SJSA1 (cell line): ENCODE measurements at regions not wholly inside any gene's neighbourhood (a gene's known extent, or its start where the extent isn't known, plus 50 kb on each side); places are given as distances from the start of the nearest gene placed in this dataset.

Source experiments
- DNase-seq, 2 experiments: peaks; one replicate each; pipeline ENCODE4 v3.0.0-alpha.2; 2015 to 2020; ENCODE audit warnings: low spot score in 2 of 2, low read depth in 1 of 2
- H3K27ac ChIP-seq: fragments of 250-450 bp; sonication (Bioruptor Pico); 2 replicates; pipeline ENCODE4 v1.5.1; 2020; ENCODE audit warnings: mild to moderate bottlenecking, moderate library complexity
- H3K27me3 ChIP-seq: fragments of 250-450 bp; sonication (Bioruptor Pico); replicated peaks from 2 replicates; pipeline ENCODE4 v1.5.1; 2020; ENCODE audit warnings: mild to moderate bottlenecking, moderate library complexity
- H3K36me3 ChIP-seq: fragments of 250-450 bp; sonication (Bioruptor Pico); 2 replicates; pipeline ENCODE4 v1.5.1; 2020; ENCODE audit warnings: mild to moderate bottlenecking
- H3K4me1 ChIP-seq: fragments of 250-450 bp; sonication (Bioruptor Pico); replicated peaks from 2 replicates; pipeline ENCODE4 v1.6.1; 2021; ENCODE audit warnings: mild to moderate bottlenecking
- H3K4me3 ChIP-seq: fragments of 250-450 bp; sonication (Bioruptor Pico); 2 replicates; pipeline ENCODE4 v1.5.1; 2020; ENCODE audit warnings: mild to moderate bottlenecking
- H3K9me3 ChIP-seq: fragments of 250-450 bp; sonication (Bioruptor Pico); replicated peaks from 2 replicates; pipeline ENCODE4 v1.5.1; 2020; ENCODE audit warnings: mild to moderate bottlenecking

DNA sequence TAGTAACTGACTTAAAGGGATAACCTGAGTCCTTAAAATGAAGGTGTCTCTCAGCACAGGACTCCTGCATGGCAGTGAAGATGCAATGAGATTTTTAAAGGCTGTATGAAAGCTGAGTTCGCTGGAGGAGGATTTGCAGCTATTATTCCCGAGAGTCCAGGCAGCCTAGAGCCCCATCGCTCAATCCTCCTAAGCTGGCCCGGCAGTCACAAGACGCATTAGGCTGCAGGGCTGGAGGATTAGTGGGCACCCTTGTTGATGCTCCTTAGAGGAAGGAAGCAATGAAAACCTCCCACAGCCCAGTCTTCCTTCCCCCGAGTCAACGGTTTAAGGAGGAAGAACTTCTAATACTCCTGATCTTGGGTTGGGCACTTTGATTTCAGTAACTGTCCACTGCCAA is 239.5 kb downstream of the EFNB2 start:
- Histone ChIP-seq H3K27ac (no peak overlapping the region), H3K4me1 (peaks cover 5% of the 10 kb centered on the region), H3K9me3 (no peaks in the 10 kb centered on the region), H3K27me3 (no peaks in the 10 kb centered on the region), H3K4me3 (no peak overlapping the region), H3K36me3 (no peaks in the 10 kb centered on the region)
- no peak for DNase-seq

DNA sequence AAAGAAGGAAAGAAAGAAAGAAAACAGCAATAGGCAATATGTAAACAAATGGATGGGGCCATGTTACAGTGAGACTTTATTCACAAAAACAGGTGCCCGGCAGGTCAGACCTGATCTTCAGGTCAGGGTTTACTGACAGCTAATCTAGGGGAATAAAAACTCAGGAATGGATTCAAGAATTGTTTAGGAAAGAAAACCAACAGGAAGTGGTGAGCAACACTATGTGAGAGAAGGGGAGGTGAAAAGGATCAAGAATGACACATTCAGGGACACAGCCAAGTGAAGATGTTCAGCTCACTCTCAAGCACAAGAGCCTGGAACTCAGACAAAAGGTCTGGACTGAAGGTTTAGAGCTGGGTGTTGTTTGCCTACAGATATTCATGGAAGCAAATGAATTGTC is 244.5 kb downstream of the EFNB2 start:
- no peak overlapping the region for H3K4me3 ChIP-seq
- H3K36me3 ChIP-seq: no peaks in the 10 kb centered on the region
- H3K27me3 ChIP-seq: no peaks in the 10 kb centered on the region
- H3K4me1 ChIP-seq: peaks cover 8% of the 10 kb centered on the region
- H3K9me3 ChIP-seq: no peaks in the 10 kb centered on the region
- H3K27ac ChIP-seq: no peak overlapping the region
- peak in 1 of 2 experiments; percentile 37 for DNase-seq

DNA sequence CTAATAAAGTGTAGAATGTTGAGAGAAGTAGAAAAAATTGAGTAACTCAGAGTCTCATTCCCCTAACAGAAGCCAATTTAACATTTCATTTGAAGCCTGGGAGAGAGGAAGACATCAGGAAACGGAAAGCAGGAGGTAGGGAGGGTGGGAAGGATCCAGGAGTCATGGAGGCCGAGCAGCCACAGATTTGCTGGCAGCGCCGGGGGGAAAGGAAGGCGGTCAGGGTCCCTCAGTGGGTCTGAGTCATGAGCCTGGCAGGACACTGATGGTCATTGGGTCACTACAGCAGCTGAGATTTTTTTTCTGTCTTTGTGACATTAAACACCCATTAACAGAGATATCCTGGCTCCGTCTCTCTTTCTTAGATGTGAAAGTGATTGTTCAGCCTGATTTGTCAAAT is 248.1 kb downstream of the EFNB2 start:
- H3K4me3 ChIP-seq: no peak overlapping the region
- no peak for DNase-seq

DNA sequence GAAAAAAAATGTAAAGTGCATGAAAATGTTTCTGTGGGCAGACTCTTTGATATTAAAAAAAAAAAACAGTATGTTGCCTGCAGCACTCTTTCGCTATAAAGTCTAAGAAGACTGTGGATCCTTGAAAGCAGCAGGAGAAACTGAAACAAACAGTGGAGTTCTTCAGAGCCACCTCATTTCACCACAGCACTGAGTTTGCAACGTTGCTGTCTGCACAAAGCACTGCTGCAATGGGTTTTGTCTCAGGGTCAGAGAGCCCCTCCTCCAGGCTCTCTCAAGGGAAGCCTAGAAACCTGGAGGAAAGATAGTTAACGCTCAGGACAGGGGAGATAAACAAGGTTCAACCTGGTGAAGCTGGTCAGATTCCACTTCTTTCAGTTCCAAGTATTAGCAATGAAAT is 248.7 kb downstream of the EFNB2 start:
- no peak overlapping the region for H3K27ac ChIP-seq
- no peaks in the 10 kb centered on the region for H3K27me3 ChIP-seq
- DNase-seq: peak in 1 of 2 experiments; percentile 24
- no peaks in the 10 kb centered on the region for H3K9me3 ChIP-seq
- H3K4me1 ChIP-seq: peaks cover 8% of the 10 kb centered on the region
- H3K36me3 ChIP-seq: no peaks in the 10 kb centered on the region
- no peak overlapping the region for H3K4me3 ChIP-seq

More for the DNA sequence above, 248.1 kb downstream of the EFNB2 start:
- peaks cover 8% of the 10 kb centered on the region for H3K4me1 ChIP-seq
- no peak overlapping the region for H3K27ac ChIP-seq
- H3K36me3 ChIP-seq: no peaks in the 10 kb centered on the region
- no peaks in the 10 kb centered on the region for H3K27me3 ChIP-seq
- no peaks in the 10 kb centered on the region for H3K9me3 ChIP-seq

DNA sequence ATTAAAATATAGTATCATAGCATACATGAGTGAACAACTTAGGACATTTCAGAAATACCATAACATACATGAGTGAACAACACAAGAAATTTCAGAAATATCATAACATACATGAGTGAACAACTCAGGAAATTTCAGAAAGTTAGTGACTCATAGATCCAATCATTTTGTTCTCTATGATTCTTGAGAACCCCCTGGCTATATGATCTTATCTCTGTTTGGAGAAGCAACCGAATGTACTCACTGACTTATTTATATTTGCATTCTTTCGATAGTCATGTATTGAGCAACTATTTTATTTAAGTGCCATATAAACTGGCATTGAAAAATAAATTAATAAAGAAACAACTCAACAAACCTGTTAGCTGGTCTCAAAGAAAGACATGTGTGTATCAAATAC is 251.1 kb downstream of the EFNB2 start:
- no peak overlapping the region for H3K27ac ChIP-seq
- no peak overlapping the region for H3K4me3 ChIP-seq
- H3K9me3 ChIP-seq: no peaks in the 10 kb centered on the region
- no peaks in the 10 kb centered on the region for H3K27me3 ChIP-seq
- H3K4me1 ChIP-seq: no peaks in the 10 kb centered on the region
- no peaks in the 10 kb centered on the region for H3K36me3 ChIP-seq
- DNase-seq: no peak

DNA sequence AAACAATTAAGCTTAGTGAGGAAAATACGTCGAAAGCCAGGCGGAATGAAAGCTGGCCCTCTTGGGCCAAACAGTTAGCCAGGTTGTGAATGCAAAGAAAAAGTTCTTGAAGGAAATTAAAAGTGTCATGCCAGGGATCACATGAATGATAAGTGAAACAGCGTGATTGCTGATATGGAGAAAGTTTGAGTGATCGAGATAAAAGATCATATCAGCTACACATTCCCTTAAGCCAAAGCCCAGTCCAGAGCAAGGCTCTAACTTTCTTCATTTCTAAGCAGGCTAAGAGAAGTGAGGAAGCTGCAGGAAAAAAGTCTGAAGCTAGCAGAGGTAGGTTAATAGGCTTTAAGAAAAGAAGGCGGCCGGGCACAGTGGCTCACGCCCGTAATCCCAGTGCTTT is 254.0 kb downstream of the EFNB2 start:
- H3K4me3 ChIP-seq: no peak overlapping the region
- no peaks in the 10 kb centered on the region for H3K27me3 ChIP-seq
- H3K4me1 ChIP-seq: no peaks in the 10 kb centered on the region
- H3K27ac ChIP-seq: no peak overlapping the region
- no peaks in the 10 kb centered on the region for H3K9me3 ChIP-seq
- no peak for DNase-seq
- no peaks in the 10 kb centered on the region for H3K36me3 ChIP-seq

DNA sequence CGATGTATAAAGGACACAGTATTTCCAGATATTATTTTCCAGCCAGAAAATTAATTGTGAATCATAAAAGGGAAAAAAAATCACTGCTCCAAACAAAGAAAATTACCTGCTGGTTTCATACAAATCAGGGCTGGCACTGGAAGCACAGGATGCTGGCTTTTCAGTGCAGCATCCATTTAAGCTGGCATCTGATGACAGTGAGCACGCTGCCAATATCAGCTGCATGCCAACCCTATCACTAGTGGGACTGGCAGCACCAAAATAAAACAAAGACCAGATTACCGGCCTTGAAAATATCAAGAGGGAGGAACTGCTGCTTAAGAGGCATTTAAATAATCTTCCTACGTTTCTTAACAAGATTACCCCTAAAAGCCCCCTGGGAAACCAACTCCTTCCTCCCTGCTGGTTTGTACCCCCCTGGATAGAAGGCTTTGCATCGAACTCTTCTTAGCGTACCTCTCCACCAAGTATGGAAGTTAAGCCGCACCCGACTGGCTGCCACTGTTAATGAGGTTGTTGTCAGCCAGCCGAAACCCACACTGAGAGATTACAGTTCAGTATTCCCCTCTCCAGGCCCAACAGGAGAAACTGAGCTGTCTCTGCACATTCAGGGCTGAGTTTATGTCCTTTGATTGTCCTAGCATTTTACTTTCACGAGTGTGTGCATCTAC is 257.8 kb downstream of the EFNB2 start:
- Histone ChIP-seq H3K4me3 (no peak overlapping the region), H3K36me3 (no peaks in the 10 kb centered on the region), H3K27ac (no peak overlapping the region), H3K9me3 (no peaks in the 10 kb centered on the region), H3K4me1 (no peaks in the 10 kb centered on the region), H3K27me3 (no peaks in the 10 kb centered on the region)
- DNase-seq: no peak

DNA sequence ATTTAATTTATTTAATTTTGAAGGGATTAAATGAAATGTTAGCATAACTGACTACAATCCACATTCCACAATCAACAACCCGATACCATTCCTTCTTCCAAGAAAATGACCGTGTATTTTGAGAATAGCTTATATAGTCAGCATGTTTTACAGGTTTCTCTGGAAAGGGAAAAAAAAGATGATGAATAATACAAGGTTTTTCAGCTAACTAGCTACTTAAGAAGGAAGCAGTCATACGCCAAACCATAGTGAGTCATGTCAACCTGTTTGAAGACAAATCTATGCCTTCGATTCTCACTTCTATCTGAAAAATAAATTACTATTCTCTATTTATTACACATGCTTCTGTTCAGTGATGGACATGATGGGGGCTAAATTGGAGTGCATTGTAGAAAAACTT is 258.6 kb downstream of the EFNB2 start:
- no peaks in the 10 kb centered on the region for H3K27me3 ChIP-seq
- DNase-seq: no peak
- no peaks in the 10 kb centered on the region for H3K4me1 ChIP-seq
- H3K36me3 ChIP-seq: no peaks in the 10 kb centered on the region
- no peaks in the 10 kb centered on the region for H3K9me3 ChIP-seq
- no peak overlapping the region for H3K27ac ChIP-seq
- no peak overlapping the region for H3K4me3 ChIP-seq

DNA sequence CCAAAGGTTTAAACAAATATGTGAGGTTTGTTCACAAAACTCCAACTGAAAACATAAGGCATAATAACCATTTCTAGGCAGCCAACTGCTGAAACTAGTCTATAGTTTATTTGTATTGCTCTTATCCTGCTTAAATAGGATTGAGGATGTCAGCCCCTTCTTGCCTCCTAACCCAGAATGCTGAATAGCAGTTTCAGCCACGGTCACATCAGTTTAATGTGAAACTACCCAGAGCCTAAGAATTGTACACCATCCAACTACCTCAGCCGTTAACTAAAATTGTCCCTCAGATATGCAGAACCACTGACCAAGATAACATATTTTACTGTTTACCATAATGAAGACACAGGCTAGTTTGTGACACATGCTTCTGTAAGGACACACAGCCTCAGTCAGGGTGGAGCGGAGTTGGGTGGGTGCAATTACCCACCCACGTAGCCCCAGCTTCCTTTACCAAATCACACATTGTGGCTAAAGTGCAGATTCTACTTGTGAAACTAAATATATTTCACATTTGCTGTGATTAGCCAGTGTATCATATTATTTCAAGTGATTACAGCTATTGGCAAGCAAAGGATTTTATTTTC is 259.9 kb downstream of the EFNB2 start:
- Histone ChIP-seq H3K36me3 (no peaks in the 10 kb centered on the region), H3K27me3 (no peaks in the 10 kb centered on the region), H3K4me3 (no peak overlapping the region), H3K4me1 (no peaks in the 10 kb centered on the region), H3K27ac (no peak overlapping the region), H3K9me3 (no peaks in the 10 kb centered on the region)
- DNase-seq: no peak

DNA sequence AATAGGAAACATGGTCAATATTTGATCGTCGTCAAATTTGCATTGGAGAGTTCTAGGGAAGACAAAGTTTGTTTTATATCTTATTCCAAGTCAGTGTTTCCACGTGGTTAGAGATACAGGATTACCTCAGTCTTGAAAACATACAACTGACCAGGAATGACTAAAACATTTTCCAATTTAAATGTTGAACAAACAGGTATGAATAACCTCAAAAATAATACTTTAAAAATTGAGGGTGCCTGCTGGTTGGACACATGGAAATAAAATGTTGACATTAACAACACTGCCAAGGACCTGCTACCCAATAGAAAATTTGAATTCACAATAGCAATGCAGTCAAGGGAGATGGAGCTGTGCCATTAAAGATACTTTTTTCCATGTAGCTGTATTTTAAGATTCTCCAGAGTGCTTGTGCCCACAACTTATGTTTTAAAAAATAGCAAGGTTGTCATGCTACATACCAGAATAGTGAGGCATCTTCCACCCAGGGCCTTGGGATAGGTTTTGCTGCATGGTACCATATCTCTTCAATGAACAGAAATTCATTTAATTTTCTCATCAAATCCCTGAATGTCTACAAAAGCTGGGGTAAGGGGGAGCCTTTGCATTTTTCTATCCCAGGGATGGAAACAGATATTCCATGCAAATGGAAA is 260.8 kb downstream of the EFNB2 start:
- no peaks in the 10 kb centered on the region for H3K4me1 ChIP-seq
- DNase-seq: no peak

DNA sequence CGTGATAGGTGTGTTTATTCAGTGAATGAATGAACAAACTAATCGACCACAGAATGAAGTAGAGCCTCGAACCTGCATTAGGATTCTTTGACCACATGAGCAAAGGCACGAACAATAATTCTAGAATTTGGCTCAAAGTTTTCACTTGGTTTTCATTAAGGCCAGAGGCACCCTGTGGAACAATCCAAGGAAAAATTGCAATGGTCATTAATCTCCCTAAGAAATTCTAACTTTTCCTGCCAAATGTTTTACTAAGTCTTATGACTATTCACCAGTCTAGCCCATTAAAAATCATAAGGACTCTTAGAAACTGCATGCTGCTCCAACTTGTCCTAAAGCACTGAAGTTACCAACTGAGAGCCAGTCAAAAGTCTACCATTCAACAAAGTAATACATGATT is 271.7 kb downstream of the EFNB2 start:
- Histone ChIP-seq H3K36me3 (no peaks in the 10 kb centered on the region), H3K27ac (no peak overlapping the region), H3K4me1 (no peaks in the 10 kb centered on the region), H3K4me3 (no peak overlapping the region), H3K27me3 (no peaks in the 10 kb centered on the region), H3K9me3 (no peaks in the 10 kb centered on the region)
- no peak for DNase-seq

More for the DNA sequence above, 260.8 kb downstream of the EFNB2 start:
- no peaks in the 10 kb centered on the region for H3K9me3 ChIP-seq
- no peak overlapping the region for H3K4me3 ChIP-seq
- H3K27me3 ChIP-seq: no peaks in the 10 kb centered on the region
- no peaks in the 10 kb centered on the region for H3K36me3 ChIP-seq
- no peak overlapping the region for H3K27ac ChIP-seq

DNA sequence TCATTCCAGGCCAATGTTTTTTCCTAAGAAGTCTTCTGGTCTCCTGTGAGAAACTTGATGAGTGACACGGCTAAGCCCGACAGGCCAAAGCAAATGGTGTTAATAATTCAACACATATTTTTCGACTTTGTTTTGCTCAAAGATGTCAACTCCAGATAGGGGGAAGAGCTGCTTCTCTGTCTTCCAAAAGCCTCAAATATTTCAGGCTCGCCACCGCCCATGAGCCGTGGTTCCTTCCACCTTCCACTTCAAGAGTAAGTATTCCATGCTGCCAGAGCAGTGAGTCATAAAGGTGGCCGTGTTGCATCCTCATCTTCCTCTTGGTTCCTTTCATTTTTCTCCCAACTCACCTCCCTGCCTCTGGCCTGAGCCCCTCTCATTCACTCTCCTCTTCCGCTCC is 272.6 kb downstream of the EFNB2 start:
- no peaks in the 10 kb centered on the region for H3K4me1 ChIP-seq
- H3K4me3 ChIP-seq: no peak overlapping the region
- H3K9me3 ChIP-seq: no peaks in the 10 kb centered on the region
- no peaks in the 10 kb centered on the region for H3K36me3 ChIP-seq
- no peak overlapping the region for H3K27ac ChIP-seq
- no peak for DNase-seq
- no peaks in the 10 kb centered on the region for H3K27me3 ChIP-seq

DNA sequence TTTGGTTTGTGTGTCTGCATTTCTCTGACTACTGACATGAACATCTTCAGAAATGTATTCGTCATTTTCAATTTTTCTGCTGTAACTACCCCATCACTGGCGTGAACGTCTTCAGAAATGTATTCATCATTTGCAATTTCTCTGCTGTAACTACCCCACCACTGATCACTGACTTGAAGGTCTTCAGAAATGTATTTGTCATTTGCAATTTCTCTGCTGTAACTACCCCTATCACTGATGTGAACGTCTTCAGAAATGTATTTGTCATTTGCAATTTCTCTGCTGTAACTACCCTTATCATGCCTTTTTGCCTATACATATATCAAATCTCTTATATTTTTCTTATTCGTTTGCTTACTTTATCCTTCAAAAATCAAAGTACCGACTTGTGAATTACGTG is 274.0 kb downstream of the EFNB2 start:
- Histone ChIP-seq H3K4me3 (no peak overlapping the region), H3K27me3 (no peaks in the 10 kb centered on the region), H3K4me1 (no peaks in the 10 kb centered on the region), H3K9me3 (no peaks in the 10 kb centered on the region), H3K27ac (no peak overlapping the region), H3K36me3 (no peaks in the 10 kb centered on the region)
- no peak for DNase-seq

DNA sequence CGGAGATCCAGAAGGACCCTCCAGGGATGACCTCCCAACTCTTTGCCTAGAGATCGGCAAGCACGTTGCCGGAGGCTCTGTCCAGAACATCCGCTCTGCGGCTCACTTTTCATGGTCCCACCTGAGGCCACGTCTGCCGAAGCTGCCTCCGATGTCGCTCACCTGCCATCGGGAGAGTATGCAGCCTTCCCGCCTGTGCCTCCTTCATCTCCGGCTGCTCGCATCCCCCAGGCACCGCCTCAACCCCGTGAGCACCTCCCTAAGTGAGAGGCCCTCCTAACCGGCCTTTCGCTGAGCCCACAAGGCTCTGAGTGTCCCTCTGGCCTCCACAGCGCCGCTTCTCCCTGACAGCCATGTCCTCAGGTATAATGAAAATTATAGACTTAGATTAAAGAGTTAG is 275.1 kb downstream of the EFNB2 start:
- no peak for DNase-seq
- Histone ChIP-seq H3K4me1 (no peaks in the 10 kb centered on the region), H3K36me3 (no peaks in the 10 kb centered on the region)

More for the DNA sequence above, 275.1 kb downstream of the EFNB2 start:
- H3K4me3 ChIP-seq: no peak overlapping the region
- H3K9me3 ChIP-seq: no peaks in the 10 kb centered on the region
- H3K27me3 ChIP-seq: no peaks in the 10 kb centered on the region
- no peak overlapping the region for H3K27ac ChIP-seq
